Fibroblast of lung (primary cell): ENCODE measurements at regions not wholly inside any gene's neighbourhood (a gene's known extent, or its start where the extent isn't known, plus 50 kb on each side); places are given as distances from the start of the nearest gene placed in this dataset.

Source experiments
- DNase-seq, 2 donors: peaks; one replicate each; pipeline versions ENCODE4 v3.0.0 to v3.0.0-alpha.2; 2010; ENCODE audit warnings: low read depth in 2 of 2
- H2AFZ ChIP-seq: 2 replicates; pipeline ENCODE4 v1.5.1; 2012; ENCODE audit warnings: low read length, control low read depth, inconsistent platforms
- H3K27ac ChIP-seq: 2 replicates; pipeline ENCODE4 v1.5.1; 2011; ENCODE audit warnings: low read length, control low read depth; ENCODE audit not compliant: insufficient read depth
- H3K27me3 ChIP-seq: 2 replicates; pipeline ENCODE4 v1.5.1; 2011; ENCODE audit warnings: mild to moderate bottlenecking, low read length; ENCODE audit not compliant: control insufficient read depth, insufficient read depth
- H3K36me3 ChIP-seq: 2 replicates; pipeline ENCODE4 v1.5.1; 2011; ENCODE audit warnings: low read length; ENCODE audit not compliant: control insufficient read depth, insufficient read depth
- H3K4me1 ChIP-seq: 2 replicates; pipeline ENCODE4 v1.5.1; 2011; ENCODE audit warnings: low read length; ENCODE audit not compliant: control insufficient read depth, insufficient read depth; ENCODE audit errors: extremely low read depth
- H3K4me2 ChIP-seq: 2 replicates; pipeline ENCODE4 v1.5.1; 2011; ENCODE audit warnings: low read length, control low read depth; ENCODE audit not compliant: insufficient read depth; ENCODE audit errors: extremely low read depth
- H3K4me3 ChIP-seq, 4 experiments: fragments of 200-600 bp in 1 of 4; sonication (generic) in 1 of 4; replicated peaks in 1 of 4; 2 replicates each; pipeline ENCODE4 v1.5.1; 2011 to 2016; ENCODE audit warnings: low read length in 4 of 4, low read depth in 3 of 4, mild to moderate bottlenecking in 3 of 4, control low read depth in 2 of 4, inconsistent platforms in 1 of 4, mixed read lengths in 1 of 4; ENCODE audit not compliant: insufficient read depth in 1 of 4; ENCODE audit errors: control extremely low read depth in 1 of 4
- H3K79me2 ChIP-seq: 2 replicates; pipeline ENCODE4 v1.5.1; 2012; ENCODE audit warnings: mild to moderate bottlenecking, low read length, inconsistent platforms; ENCODE audit not compliant: control insufficient read depth, insufficient read depth
- H3K9ac ChIP-seq: 2 replicates; pipeline ENCODE4 v1.5.1; 2011; ENCODE audit warnings: mild to moderate bottlenecking, low read length, control low read depth; ENCODE audit not compliant: insufficient read depth
- H3K9me3 ChIP-seq: 2 replicates; pipeline ENCODE4 v1.5.1; 2012; ENCODE audit warnings: low read depth, low read length; ENCODE audit not compliant: control insufficient read depth, insufficient read depth
- H4K20me1 ChIP-seq: 2 replicates; pipeline ENCODE4 v1.5.1; 2011; ENCODE audit warnings: low read length; ENCODE audit not compliant: control insufficient read depth, insufficient read depth; ENCODE audit errors: extremely low read depth
- CTCF ChIP-seq, 2 donors: IDR thresholded peaks in 1 of 2; conservative IDR thresholded peaks in 1 of 2; 1 replicate in 1 of 2; 2 replicates in 1 of 2; pipeline ENCODE4 v1.5.1; 2011 to 2012; ENCODE audit warnings: low read length in 2 of 2, control low read depth in 1 of 2, inconsistent platforms in 1 of 2, low read depth in 1 of 2, mild to moderate bottlenecking in 1 of 2
- EZH2 ChIP-seq: IDR thresholded peaks from 2 replicates; pipeline ENCODE4 v1.5.1; 2012; ENCODE audit warnings: low read length, control low read depth, mild to moderate bottlenecking; ENCODE audit errors: missing control alignments

GRCh38 chr5:144913661-144914060 lies 743.0 kb downstream of the KCTD16 start:
- no peak overlapping the region for H2AFZ ChIP-seq
- no peaks in the 10 kb centered on the region for H3K36me3 ChIP-seq
- H3K27ac ChIP-seq = no peak overlapping the region
- H3K27me3 ChIP-seq = no peaks in the 10 kb centered on the region
- H3K4me3 ChIP-seq = no peak overlapping the region
- no peaks in the 10 kb centered on the region for H4K20me1 ChIP-seq
- TF ChIP-seq CTCF (conservative IDR thresholded peaks at IDR 0.05 in 1 of 2, IDR thresholded peaks at IDR 0.05 in 1 of 2; ENCODE audit: low read depth in 1 of 2, low read length in 2 of 2) (no peak), EZH2 (no peak)
- no peaks in the 10 kb centered on the region for H3K79me2 ChIP-seq
- DNase-seq = no peak
- no peaks in the 10 kb centered on the region for H3K9me3 ChIP-seq
- no peak overlapping the region for H3K9ac ChIP-seq
- no peaks in the 10 kb centered on the region for H3K4me1 ChIP-seq
- no peak overlapping the region for H3K4me2 ChIP-seq

GRCh38 chr5:144896473-144896872 lies 725.8 kb downstream of the KCTD16 start:
- Histone ChIP-seq H3K4me3 (no peak overlapping the region), H3K79me2 (no peaks in the 10 kb centered on the region), H2AFZ (no peak overlapping the region), H3K27ac (no peak overlapping the region), H3K9me3 (no peaks in the 10 kb centered on the region), H4K20me1 (no peaks in the 10 kb centered on the region), H3K27me3 (no peaks in the 10 kb centered on the region), H3K36me3 (no peaks in the 10 kb centered on the region), H3K4me2 (no peak overlapping the region), H3K4me1 (no peaks in the 10 kb centered on the region), H3K9ac (no peak overlapping the region)
- no peak for DNase-seq
- TF ChIP-seq CTCF (conservative IDR thresholded peaks at IDR 0.05 in 1 of 2, IDR thresholded peaks at IDR 0.05 in 1 of 2; ENCODE audit: low read depth in 1 of 2, low read length in 2 of 2) (no peak), EZH2 (no peak)

GRCh38 chr5:144886668-144887067 lies 716.0 kb downstream of the KCTD16 start:
- Histone ChIP-seq H2AFZ (no peak overlapping the region), H3K9me3 (no peaks in the 10 kb centered on the region), H3K4me3 (no peak overlapping the region), H3K27me3 (no peaks in the 10 kb centered on the region), H3K9ac (no peak overlapping the region), H3K4me2 (no peak overlapping the region), H3K4me1 (no peaks in the 10 kb centered on the region), H3K27ac (no peak overlapping the region), H3K36me3 (no peaks in the 10 kb centered on the region), H3K79me2 (no peaks in the 10 kb centered on the region), H4K20me1 (no peaks in the 10 kb centered on the region)
- TF ChIP-seq EZH2 (no peak), CTCF (conservative IDR thresholded peaks at IDR 0.05 in 1 of 2, IDR thresholded peaks at IDR 0.05 in 1 of 2; ENCODE audit: low read depth in 1 of 2, low read length in 2 of 2) (no peak)
- DNase-seq = no peak
